HT1080 (cell line): ENCODE measurements at regions not wholly inside any gene's neighbourhood (a gene's known extent, or its start where the extent isn't known, plus 50 kb on each side); places are given as distances from the start of the nearest gene placed in this dataset.
"Not testable (repeated sequence)": the region's sequence is repeated elsewhere in the genome, so short reads cannot be mapped to it uniquely, and the experiment has no call there.

Experiments
- DNase-seq: peaks from one replicate; pipeline ENCODE4 v3.0.0-alpha.2; 2015; ENCODE audit warnings: low read depth

- DNase-seq, result no peak
Measured at GRCh38 chr10:42883993-42884983, 101.7 kb downstream of the BMS1 start.

- no peak for DNase-seq
Measured at GRCh38 chr10:42885491-42886270, 103.1 kb downstream of the BMS1 start.

GRCh38 chr10:42887734-42888503 is 105.3 kb downstream of the BMS1 start:
- DNase-seq, result no peak

GRCh38 chr10:42888504-42889095 is 106.0 kb downstream of the BMS1 start:
- DNase-seq, result peak; percentile 12

- no peak for DNase-seq
Measured at GRCh38 chr10:42896735-42897134, 114.1 kb downstream of the BMS1 start.

GRCh38 chr10:42898037-42898960 is 115.7 kb downstream of the BMS1 start:
- no peak for DNase-seq

GRCh38 chr10:42899036-42899435 is 116.4 kb downstream of the BMS1 start:
- DNase-seq, result no peak

GRCh38 chr10:42900346-42900745 is 117.8 kb downstream of the BMS1 start:
- DNase-seq, result not testable (repeated sequence)

- DNase-seq, result no peak
Measured at GRCh38 chr10:42911359-42911758, 128.8 kb downstream of the BMS1 start.

- no peak for DNase-seq
Measured at GRCh38 chr10:42916974-42917373, 134.4 kb downstream of the BMS1 start.

GRCh38 chr10:42917821-42918220 is 135.2 kb downstream of the BMS1 start:
- DNase-seq, result no peak

GRCh38 chr10:42921951-42922350 is 139.4 kb downstream of the BMS1 start:
- no peak for DNase-seq

GRCh38 chr10:42924484-42924883 is 141.9 kb downstream of the BMS1 start:
- DNase-seq, result no peak

GRCh38 chr10:42926843-42927242 is 144.2 kb downstream of the BMS1 start:
- DNase-seq, result peak; percentile 32

- no peak for DNase-seq
Measured at GRCh38 chr10:42928064-42928463, 145.5 kb downstream of the BMS1 start.

- DNase-seq, result no peak
Measured at GRCh38 chr10:42929236-42929635, 146.6 kb downstream of the BMS1 start.

- DNase-seq, result no peak
Measured at GRCh38 chr10:42929993-42930392, 146.9 kb upstream of the RET start.

GRCh38 chr10:42930516-42931192 is 146.2 kb upstream of the RET start:
- DNase-seq, result no peak

- no peak for DNase-seq
Measured at GRCh38 chr10:42932116-42932515, 144.8 kb upstream of the RET start.
